GM23338 (cell line): ENCODE measurements at regions not wholly inside any gene's neighbourhood (a gene's known extent, or its start where the extent isn't known, plus 50 kb on each side); places are given as distances from the start of the nearest gene placed in this dataset.

Experiments
- ATAC-seq: fragments of 200-7000 bp; cut with Tn5 transposase; 3 replicates; pipeline ENCODE4 v1.9.1; 2020
- DNase-seq: peaks from one replicate; pipeline ENCODE4 v3.0.0-alpha.2; 2015; ENCODE audit warnings: low spot score
- H2AFZ ChIP-seq: fragments of 200-600 bp; sonication (generic); 2 replicates; pipeline ENCODE4 v1.8.0; 2016; ENCODE audit warnings: antibody characterized with exemption, mild to moderate bottlenecking, moderate library complexity
- H3F3A ChIP-seq: fragments of 200-600 bp; sonication (generic); replicated peaks from 2 replicates; pipeline ENCODE4 v1.8.0; 2017; ENCODE audit warnings: antibody characterized with exemption, mixed run types, low read depth
- H3K27ac ChIP-seq: fragments of 200-600 bp; sonication (generic); 2 replicates; pipeline ENCODE4 v1.6.1; 2016; ENCODE audit warnings: low read depth
- H3K27me3 ChIP-seq: fragments of 200-600 bp; sonication (generic); 2 replicates; pipeline ENCODE4 v1.8.0; 2016; ENCODE audit warnings: mild to moderate bottlenecking, mixed run types, moderate library complexity; ENCODE audit not compliant: insufficient read depth
- H3K36me3 ChIP-seq: fragments of 200-600 bp; sonication (generic); 2 replicates; pipeline ENCODE4 v1.8.0; 2016; ENCODE audit warnings: mild to moderate bottlenecking; ENCODE audit not compliant: insufficient read depth
- H3K4me1 ChIP-seq: fragments of 200-600 bp; sonication (generic); 2 replicates; pipeline ENCODE4 v1.8.0; 2016; ENCODE audit warnings: mild to moderate bottlenecking, moderate library complexity; ENCODE audit not compliant: insufficient read depth
- H3K4me2 ChIP-seq: fragments of 200-600 bp; sonication (generic); 2 replicates; pipeline ENCODE4 v1.7.1; 2017; ENCODE audit warnings: mixed run types
- H3K4me3 ChIP-seq: fragments of 200-600 bp; sonication (generic); 2 replicates; pipeline ENCODE4 v1.6.1; 2016; ENCODE audit warnings: mixed run types
- H3K79me2 ChIP-seq: fragments of 200-600 bp; sonication (generic); replicated peaks from 2 replicates; pipeline ENCODE4 v1.8.0; 2017; ENCODE audit warnings: mild to moderate bottlenecking; ENCODE audit not compliant: insufficient read depth
- H3K9me2 ChIP-seq: fragments of 200-600 bp; sonication (generic); 2 replicates; pipeline ENCODE4 v1.8.0; 2017; ENCODE audit not compliant: insufficient read depth
- H4K20me1 ChIP-seq: fragments of 200-600 bp; sonication (generic); replicated peaks from 2 replicates; pipeline ENCODE4 v1.8.0; 2017; ENCODE audit warnings: mild to moderate bottlenecking; ENCODE audit not compliant: insufficient read depth
- H3K27ac Mint-ChIP-seq: 2 replicates; pipeline ENCODE4 v1.8.0; 2020; ENCODE audit warnings: inconsistent platforms, mild to moderate bottlenecking, moderate library complexity, mixed read lengths
- H3K27me3 Mint-ChIP-seq: 3 replicates; pipeline ENCODE4 v1.8.0; 2022; ENCODE audit warnings: low read depth, mild to moderate bottlenecking, moderate library complexity, mixed read lengths, inconsistent platforms; ENCODE audit not compliant: insufficient read depth, poor library complexity
- H3K36me3 Mint-ChIP-seq: 3 replicates; pipeline ENCODE4 v1.8.0; 2021; ENCODE audit warnings: low read depth, mild to moderate bottlenecking, inconsistent platforms, moderate library complexity, mixed read lengths
- H3K4me1 Mint-ChIP-seq: 3 replicates; pipeline ENCODE4 v1.8.0; 2020; ENCODE audit warnings: mild to moderate bottlenecking, inconsistent platforms, mixed read lengths
- H3K4me3 Mint-ChIP-seq: 3 replicates; pipeline ENCODE4 v1.8.0; 2021; ENCODE audit warnings: moderate library complexity, mild to moderate bottlenecking, inconsistent platforms, mixed read lengths
- H3K9me3 Mint-ChIP-seq: 3 replicates; pipeline ENCODE4 v1.8.0; 2020; ENCODE audit warnings: moderate library complexity, mild to moderate bottlenecking, inconsistent platforms, mixed read lengths
- EZH2phosphoT487 ChIP-seq: fragments of 200-600 bp; sonication (generic); IDR thresholded peaks from one replicate; pipeline ENCODE4 v1.8.1; 2018; ENCODE audit warnings: antibody characterized with exemption; ENCODE audit not compliant: unreplicated experiment
- ZNF331 ChIP-seq: fragments of 250-450 bp; sonication (Bioruptor Pico); IDR thresholded peaks from 2 replicates; pipeline ENCODE4 v1.5.0; 2020; ENCODE audit warnings: low read depth, mild to moderate bottlenecking, moderate library complexity
- TF ChIP-seq, protein P1 (sequence below): fragments of 250-450 bp; sonication (Bioruptor Pico); IDR thresholded peaks from 2 replicates; pipeline ENCODE4 v1.5.0; 2020; ENCODE audit warnings: mild to moderate bottlenecking, moderate library complexity
- TF ChIP-seq, protein P2 (sequence below): IDR thresholded peaks from 2 replicates; pipeline ENCODE4 v1.6.1; 2016; ENCODE audit warnings: antibody characterized with exemption

DNA sequence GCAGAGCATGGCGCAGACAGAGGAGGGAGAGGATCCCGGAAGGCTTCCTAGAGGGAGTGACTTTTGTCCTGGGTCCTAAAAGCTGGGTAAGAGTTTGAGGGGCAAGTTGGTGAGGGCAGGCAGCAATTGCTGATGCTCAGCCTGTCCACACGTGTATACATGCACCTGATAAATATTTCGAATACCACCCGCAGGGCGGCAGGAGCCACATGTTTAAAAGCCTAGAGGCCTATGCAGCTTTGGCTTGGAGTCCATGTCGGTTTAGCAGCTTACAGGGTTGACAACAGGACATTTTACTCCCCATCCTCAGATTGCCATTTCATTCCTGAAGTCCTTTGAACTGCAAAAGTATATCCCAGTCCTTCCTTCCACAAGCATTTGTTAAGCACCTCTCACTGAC lies 99.1 kb downstream of the KATNIP start:
- Mint-ChIP-seq H3K9me3 (no peaks in the 10 kb centered on the region; the same call in 2 of the 3 replicates), H3K27me3 (peaks cover 4% of the 10 kb centered on the region), H3K27ac (no peak overlapping the region), H3K36me3 (no peaks in the 10 kb centered on the region; the same call in 2 of the 3 replicates), H3K4me1 (peaks cover 20% of the 10 kb centered on the region; the same call in 2 of the 3 replicates), H3K4me3 (no peak overlapping the region)
- no peak for TF ChIP-seq ZNF331 (CRISPR knock-in tag)
- TF ChIP-seq EZH2phosphoT487 = no peak
- TF ChIP-seq, protein P1, sequence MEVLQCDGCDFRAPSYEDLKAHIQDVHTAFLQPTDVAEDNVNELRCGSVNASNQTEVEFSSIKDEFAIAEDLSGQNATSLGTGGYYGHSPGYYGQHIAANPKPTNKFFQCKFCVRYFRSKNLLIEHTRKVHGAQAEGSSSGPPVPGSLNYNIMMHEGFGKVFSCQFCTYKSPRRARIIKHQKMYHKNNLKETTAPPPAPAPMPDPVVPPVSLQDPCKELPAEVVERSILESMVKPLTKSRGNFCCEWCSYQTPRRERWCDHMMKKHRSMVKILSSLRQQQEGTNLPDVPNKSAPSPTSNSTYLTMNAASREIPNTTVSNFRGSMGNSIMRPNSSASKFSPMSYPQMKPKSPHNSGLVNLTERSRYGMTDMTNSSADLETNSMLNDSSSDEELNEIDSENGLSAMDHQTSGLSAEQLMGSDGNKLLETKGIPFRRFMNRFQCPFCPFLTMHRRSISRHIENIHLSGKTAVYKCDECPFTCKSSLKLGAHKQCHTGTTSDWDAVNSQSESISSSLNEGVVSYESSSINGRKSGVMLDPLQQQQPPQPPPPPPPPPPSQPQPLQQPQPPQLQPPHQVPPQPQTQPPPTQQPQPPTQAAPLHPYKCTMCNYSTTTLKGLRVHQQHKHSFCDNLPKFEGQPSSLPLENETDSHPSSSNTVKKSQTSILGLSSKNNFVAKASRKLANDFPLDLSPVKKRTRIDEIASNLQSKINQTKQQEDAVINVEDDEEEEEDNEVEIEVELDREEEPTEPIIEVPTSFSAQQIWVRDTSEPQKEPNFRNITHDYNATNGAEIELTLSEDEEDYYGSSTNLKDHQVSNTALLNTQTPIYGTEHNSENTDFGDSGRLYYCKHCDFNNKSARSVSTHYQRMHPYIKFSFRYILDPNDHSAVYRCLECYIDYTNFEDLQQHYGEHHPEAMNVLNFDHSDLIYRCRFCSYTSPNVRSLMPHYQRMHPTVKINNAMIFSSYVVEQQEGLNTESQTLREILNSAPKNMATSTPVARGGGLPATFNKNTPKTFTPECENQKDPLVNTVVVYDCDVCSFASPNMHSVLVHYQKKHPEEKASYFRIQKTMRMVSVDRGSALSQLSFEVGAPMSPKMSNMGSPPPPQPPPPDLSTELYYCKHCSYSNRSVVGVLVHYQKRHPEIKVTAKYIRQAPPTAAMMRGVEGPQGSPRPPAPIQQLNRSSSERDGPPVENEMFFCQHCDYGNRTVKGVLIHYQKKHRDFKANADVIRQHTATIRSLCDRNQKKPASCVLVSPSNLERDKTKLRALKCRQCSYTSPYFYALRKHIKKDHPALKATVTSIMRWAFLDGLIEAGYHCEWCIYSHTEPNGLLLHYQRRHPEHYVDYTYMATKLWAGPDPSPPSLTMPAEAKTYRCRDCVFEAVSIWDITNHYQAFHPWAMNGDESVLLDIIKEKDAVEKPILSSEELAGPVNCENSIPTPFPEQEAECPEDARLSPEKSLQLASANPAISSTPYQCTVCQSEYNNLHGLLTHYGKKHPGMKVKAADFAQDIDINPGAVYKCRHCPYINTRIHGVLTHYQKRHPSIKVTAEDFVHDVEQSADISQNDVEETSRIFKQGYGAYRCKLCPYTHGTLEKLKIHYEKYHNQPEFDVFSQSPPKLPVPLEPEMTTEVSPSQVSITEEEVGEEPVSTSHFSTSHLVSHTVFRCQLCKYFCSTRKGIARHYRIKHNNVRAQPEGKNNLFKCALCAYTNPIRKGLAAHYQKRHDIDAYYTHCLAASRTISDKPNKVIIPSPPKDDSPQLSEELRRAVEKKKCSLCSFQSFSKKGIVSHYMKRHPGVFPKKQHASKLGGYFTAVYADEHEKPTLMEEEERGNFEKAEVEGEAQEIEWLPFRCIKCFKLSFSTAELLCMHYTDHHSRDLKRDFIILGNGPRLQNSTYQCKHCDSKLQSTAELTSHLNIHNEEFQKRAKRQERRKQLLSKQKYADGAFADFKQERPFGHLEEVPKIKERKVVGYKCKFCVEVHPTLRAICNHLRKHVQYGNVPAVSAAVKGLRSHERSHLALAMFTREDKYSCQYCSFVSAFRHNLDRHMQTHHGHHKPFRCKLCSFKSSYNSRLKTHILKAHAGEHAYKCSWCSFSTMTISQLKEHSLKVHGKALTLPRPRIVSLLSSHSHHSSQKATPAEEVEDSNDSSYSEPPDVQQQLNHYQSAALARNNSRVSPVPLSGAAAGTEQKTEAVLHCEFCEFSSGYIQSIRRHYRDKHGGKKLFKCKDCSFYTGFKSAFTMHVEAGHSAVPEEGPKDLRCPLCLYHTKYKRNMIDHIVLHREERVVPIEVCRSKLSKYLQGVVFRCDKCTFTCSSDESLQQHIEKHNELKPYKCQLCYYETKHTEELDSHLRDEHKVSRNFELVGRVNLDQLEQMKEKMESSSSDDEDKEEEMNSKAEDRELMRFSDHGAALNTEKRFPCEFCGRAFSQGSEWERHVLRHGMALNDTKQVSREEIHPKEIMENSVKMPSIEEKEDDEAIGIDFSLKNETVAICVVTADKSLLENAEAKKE (CRISPR knock-in tag) = no peak
- Histone ChIP-seq H3K4me3 (no peak overlapping the region), H3K4me2 (no peak overlapping the region), H3K27me3 (no peaks in the 10 kb centered on the region), H3K79me2 (no peaks in the 10 kb centered on the region), H3K36me3 (no peaks in the 10 kb centered on the region), H3F3A (no peaks in the 10 kb centered on the region), H2AFZ (no peak overlapping the region), H4K20me1 (no peaks in the 10 kb centered on the region; the same call in 1 of the 2 replicates), H3K27ac (no peak overlapping the region), H3K4me1 (peaks cover 6% of the 10 kb centered on the region), H3K9me2 (no peaks in the 10 kb centered on the region)
- DNase-seq = no peak
- no peak for ATAC-seq

DNA sequence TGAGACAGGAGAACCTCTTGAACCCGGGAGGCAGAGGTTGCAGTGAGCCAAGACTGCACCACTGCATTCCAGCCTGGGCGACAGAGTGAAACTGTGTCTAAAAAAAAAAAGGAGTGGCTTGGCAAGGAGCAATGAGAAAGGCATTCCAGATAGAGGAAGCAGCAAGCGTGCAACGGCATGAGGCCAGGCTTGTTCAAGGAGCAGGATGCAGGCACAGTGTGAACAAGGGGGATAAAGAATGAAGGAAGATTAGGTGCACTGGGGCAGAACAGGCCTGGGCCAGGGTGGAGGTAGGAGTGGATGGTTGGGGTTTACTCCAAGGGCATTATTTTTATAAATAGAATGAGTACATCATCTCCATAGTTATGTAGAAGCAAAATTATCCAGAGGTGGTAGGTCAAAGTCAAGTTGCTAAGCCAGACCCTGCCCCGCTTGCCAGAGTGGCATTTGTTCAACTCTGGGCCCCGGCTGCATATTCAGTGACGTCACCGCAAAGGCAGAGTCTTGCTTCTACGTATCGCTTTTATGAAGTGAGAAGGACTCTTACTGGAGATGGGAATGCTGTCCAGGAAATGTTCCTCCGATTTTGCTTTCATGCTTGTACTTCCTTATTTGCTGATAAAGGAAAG lies 100.2 kb downstream of the KATNIP start:
- H3K27ac Mint-ChIP-seq = no peak overlapping the region
- H3K36me3 Mint-ChIP-seq = no peaks in the 10 kb centered on the region; the same call in 2 of the 3 replicates
- no peaks in the 10 kb centered on the region; the same call in 2 of the 3 replicates for H3K9me3 Mint-ChIP-seq
- H3K4me3 Mint-ChIP-seq = no peak overlapping the region
- no peak overlapping the region for H3K27ac ChIP-seq
- H3K4me2 ChIP-seq = no peak overlapping the region
- no peaks in the 10 kb centered on the region for H3F3A ChIP-seq
- H3K36me3 ChIP-seq = no peaks in the 10 kb centered on the region
- no peaks in the 10 kb centered on the region for H3K79me2 ChIP-seq
- no peaks in the 10 kb centered on the region for H3K27me3 ChIP-seq
- DNase-seq (no peak), ATAC-seq (no peak)
- H3K9me2 ChIP-seq = no peaks in the 10 kb centered on the region
- H3K4me3 ChIP-seq = no peak overlapping the region
- peaks cover 20% of the 10 kb centered on the region; the same call in 2 of the 3 replicates for H3K4me1 Mint-ChIP-seq
- H2AFZ ChIP-seq = no peak overlapping the region
- H4K20me1 ChIP-seq = no peaks in the 10 kb centered on the region; the same call in 1 of the 2 replicates
- peaks cover 6% of the 10 kb centered on the region for H3K4me1 ChIP-seq
- H3K27me3 Mint-ChIP-seq = peaks cover 3% of the 10 kb centered on the region
- TF ChIP-seq, protein P2, sequence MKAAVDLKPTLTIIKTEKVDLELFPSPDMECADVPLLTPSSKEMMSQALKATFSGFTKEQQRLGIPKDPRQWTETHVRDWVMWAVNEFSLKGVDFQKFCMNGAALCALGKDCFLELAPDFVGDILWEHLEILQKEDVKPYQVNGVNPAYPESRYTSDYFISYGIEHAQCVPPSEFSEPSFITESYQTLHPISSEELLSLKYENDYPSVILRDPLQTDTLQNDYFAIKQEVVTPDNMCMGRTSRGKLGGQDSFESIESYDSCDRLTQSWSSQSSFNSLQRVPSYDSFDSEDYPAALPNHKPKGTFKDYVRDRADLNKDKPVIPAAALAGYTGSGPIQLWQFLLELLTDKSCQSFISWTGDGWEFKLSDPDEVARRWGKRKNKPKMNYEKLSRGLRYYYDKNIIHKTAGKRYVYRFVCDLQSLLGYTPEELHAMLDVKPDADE = no peak
- TF ChIP-seq, protein P1 (CRISPR knock-in tag) = no peak
